Activated T-helper 1 cell treated with anti-CD3 and anti-CD28 coated beads, Interleukin-12 subunit alpha, Interleukin-12 subunit beta, Interleukin-2, Interleukin-4 antibody, amounts not matched to agents 30 ng/mL and 10 ng/mL and 1 ng/mL, durations not matched to agents 14 hours and 24 hours and 36 hours (primary cell): ENCODE measurements at regions not wholly inside any gene's neighbourhood (a gene's known extent, or its start where the extent isn't known, plus 50 kb on each side); places are given as distances from the start of the nearest gene placed in this dataset.
"Not testable (repeated sequence)": the region's sequence is repeated elsewhere in the genome, so short reads cannot be mapped to it uniquely, and the experiment has no call there.

Experiments
- DNase-seq: peaks from one replicate; pipeline ENCODE4 v3.0.0; 2021; ENCODE audit warnings: low spot score
- H3K27ac Mint-ChIP-seq: one replicate; pipeline ENCODE4 v1.8.0; 2021; ENCODE audit warnings: mild to moderate bottlenecking, mixed read lengths
- H3K27me3 Mint-ChIP-seq: one replicate; pipeline ENCODE4 v1.8.0; 2022; ENCODE audit warnings: mild to moderate bottlenecking, moderate library complexity, mixed read lengths; ENCODE audit not compliant: insufficient read depth
- H3K36me3 Mint-ChIP-seq: one replicate; pipeline ENCODE4 v1.8.0; 2021; ENCODE audit warnings: low read depth, mixed read lengths
- H3K4me1 Mint-ChIP-seq: one replicate; pipeline ENCODE4 v1.8.0; 2021; ENCODE audit warnings: low read depth, mixed read lengths
- H3K4me3 Mint-ChIP-seq: one replicate; pipeline ENCODE4 v1.8.0; 2021; ENCODE audit warnings: mild to moderate bottlenecking, moderate library complexity, mixed read lengths
- H3K9me3 Mint-ChIP-seq: one replicate; pipeline ENCODE4 v1.8.0; 2021; ENCODE audit warnings: mixed read lengths
- intact Hi-C: fragments of 100-400 bp; cut with micrococcal nuclease; formaldehyde crosslinking; loops from one replicate; pipeline ENCODE4 v1.15.1; 2024

DNA sequence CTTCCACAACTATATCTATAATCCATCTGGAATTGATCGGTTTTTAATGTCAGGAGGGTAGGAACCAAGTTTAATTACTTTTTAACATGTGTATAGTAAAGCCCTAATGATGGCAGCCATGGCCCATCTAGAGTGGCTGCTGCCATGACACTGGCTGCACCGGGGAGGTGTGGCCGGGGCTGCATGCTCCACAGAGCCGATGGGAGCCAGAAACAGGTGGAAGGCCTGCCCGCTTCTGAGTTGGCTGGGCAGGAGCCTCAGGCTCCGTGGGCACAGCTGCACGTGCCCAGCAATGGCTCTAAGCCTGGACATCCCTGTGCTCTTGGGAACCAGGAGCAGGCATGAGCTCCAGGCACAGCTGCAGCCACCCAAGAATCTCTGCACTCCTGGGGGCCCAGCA is 73.0 kb downstream of the GBP6 start:
- peaks cover 5% of the 10 kb centered on the region for H3K4me1 Mint-ChIP-seq
- H3K9me3 Mint-ChIP-seq = peaks cover 23% of the 10 kb centered on the region
- peaks cover 3% of the 10 kb centered on the region for H3K36me3 Mint-ChIP-seq

DNA sequence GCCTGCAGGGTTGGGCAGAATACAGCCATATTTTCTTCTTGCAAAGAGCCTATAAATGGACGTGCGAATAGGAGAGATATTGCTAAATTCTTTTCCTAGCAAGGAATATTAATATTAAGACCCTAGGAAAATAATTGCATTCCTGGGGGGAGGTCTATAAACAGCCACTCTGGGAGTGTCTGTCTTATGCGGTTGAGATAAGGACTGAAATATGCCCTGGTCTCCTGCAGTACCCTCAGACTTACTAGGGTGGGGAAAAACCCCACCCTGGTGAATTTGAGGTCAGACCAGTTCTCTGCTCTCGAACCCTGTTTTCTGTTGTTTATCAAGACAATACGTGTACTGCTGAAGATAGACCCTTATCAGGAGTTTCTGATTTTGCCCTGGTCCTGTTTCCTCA is 74.4 kb downstream of the GBP6 start:
- H3K27ac Mint-ChIP-seq, H3K27me3 Mint-ChIP-seq, H3K4me1 Mint-ChIP-seq, H3K4me3 Mint-ChIP-seq, intact Hi-C loops, H3K36me3 Mint-ChIP-seq, DNase-seq: not testable (repeated sequence)
- H3K9me3 Mint-ChIP-seq = peaks cover 23% of the 10 kb centered on the region

More for the DNA sequence above, 73.0 kb downstream of the GBP6 start:
- DNase-seq = no peak
- intact Hi-C loops = no loop called here
- Mint-ChIP-seq H3K4me3 (no peak overlapping the region), H3K27me3 (peaks cover 5% of the 10 kb centered on the region), H3K27ac (no peak overlapping the region)

DNA sequence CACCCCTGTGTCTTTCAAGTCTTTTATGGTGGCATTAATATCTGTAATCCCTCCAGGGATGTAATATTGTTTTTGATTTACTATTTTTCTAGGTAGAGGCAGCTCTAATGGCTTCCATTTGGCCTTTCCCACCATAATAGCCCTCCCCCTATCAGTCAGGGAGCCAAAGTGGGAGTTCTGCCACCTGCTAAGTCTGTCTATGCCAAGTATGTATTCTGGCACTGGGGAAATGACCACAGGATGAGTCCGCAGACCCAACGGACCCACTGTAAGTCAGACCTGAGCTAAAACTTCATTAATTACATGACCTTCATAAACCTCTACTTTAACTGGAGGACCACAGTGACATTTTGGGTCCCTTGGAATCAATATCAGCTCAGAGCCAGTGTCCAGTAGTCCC is 77.1 kb downstream of the GBP6 start:
- peaks cover 23% of the 10 kb centered on the region for H3K9me3 Mint-ChIP-seq
- no peak overlapping the region for H3K4me3 Mint-ChIP-seq
- H3K36me3 Mint-ChIP-seq = peaks cover 6% of the 10 kb centered on the region
- no peak for DNase-seq
- intact Hi-C loops = no loop called here
- no peaks in the 10 kb centered on the region for H3K4me1 Mint-ChIP-seq
- H3K27me3 Mint-ChIP-seq = peaks cover 9% of the 10 kb centered on the region
- H3K27ac Mint-ChIP-seq = no peak overlapping the region

DNA sequence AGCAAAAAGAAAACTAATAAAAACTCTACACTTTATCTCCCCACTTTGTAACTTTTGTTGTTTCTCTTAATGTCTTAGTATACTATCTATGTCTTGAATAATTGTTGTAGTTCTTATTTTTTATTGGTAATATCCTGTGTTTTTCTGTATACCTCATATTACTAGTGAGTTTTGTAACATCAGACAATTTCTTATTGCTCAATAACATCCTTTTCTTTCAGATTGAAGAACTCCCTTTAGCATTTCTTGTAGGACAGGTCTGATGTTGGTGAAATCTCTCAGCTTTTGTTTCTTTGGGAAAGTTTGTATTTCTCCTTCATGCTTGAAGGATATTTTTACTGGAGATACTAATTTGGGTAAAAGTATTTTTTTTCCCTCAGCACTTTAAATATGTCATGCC is 79.8 kb upstream of the LRRC8B start:
- intact Hi-C loops = no loop called here
- Mint-ChIP-seq H3K9me3 (peaks cover 11% of the 10 kb centered on the region), H3K36me3 (peaks cover 6% of the 10 kb centered on the region), H3K27ac (no peak overlapping the region), H3K27me3 (peaks cover 4% of the 10 kb centered on the region), H3K4me1 (no peaks in the 10 kb centered on the region), H3K4me3 (no peak overlapping the region)
- no peak for DNase-seq

DNA sequence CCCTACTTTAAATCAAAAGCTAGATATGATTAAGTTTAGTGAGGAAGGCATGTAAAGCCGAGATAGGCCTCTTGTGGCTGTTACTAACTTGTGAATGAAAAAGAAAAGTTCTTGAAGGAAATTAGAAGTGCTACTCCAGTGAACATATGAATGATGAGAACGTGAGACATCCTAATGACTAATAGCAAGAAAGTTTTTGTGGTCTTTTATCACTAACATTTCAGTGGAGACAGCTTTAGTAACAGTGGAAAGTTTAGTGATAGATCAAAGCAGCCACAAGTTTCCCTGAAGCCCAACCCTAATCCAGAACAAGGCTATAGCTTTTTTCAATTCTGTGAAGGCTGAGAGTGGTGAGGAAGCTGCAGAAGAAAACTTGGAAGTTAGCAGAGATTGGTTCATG is 73.6 kb upstream of the LRRC8B start:
- H3K27ac Mint-ChIP-seq = peak overlapping the region; percentile 91
- H3K27me3 Mint-ChIP-seq = peaks cover 4% of the 10 kb centered on the region
- peak; percentile 25 for DNase-seq
- peaks cover 20% of the 10 kb centered on the region for H3K4me1 Mint-ChIP-seq
- peaks cover 5% of the 10 kb centered on the region for H3K36me3 Mint-ChIP-seq
- intact Hi-C loops = loop anchor here (1.0 to 5.0 kb wide), 16 partner anchors 14 to 559 kb away; partner anchors contain the start of genes GBP2, GBP4 and GTF2B
- H3K4me3 Mint-ChIP-seq = peak overlapping the region; percentile 38
- peaks cover 4% of the 10 kb centered on the region for H3K9me3 Mint-ChIP-seq

GRCh38 chr1:89453123-89453972 is 71.3 kb upstream of the LRRC8B start:
- Mint-ChIP-seq H3K9me3 (peaks cover 4% of the 10 kb centered on the region), H3K27ac (no peak overlapping the region)

GRCh38 chr1:89454845-89455521 is 69.6 kb upstream of the LRRC8B start:
- Mint-ChIP-seq H3K4me3 (no peak overlapping the region), H3K27me3 (peaks cover 25% of the 10 kb centered on the region), H3K9me3 (no peaks in the 10 kb centered on the region), H3K27ac (no peak overlapping the region), H3K4me1 (peaks cover 21% of the 10 kb centered on the region), H3K36me3 (peaks cover 2% of the 10 kb centered on the region)
- DNase-seq = peak; percentile 51
- intact Hi-C loops = loop anchor here (1.0 to 5.0 kb wide), 8 partner anchors 97 to 563 kb away; partner anchors contain the start of gene GTF2B

More at GRCh38 chr1:89453123-89453972, 71.3 kb upstream of the LRRC8B start:
- Mint-ChIP-seq H3K4me1 (peaks cover 20% of the 10 kb centered on the region), H3K4me3 (no peak overlapping the region), H3K36me3 (peaks cover 5% of the 10 kb centered on the region), H3K27me3 (peaks cover 15% of the 10 kb centered on the region)
- DNase-seq = no peak
- intact Hi-C loops = loop anchor here (5.0 kb wide), 3 partner anchors 141 to 561 kb away; partner anchors contain the start of gene GTF2B

GRCh38 chr1:89457046-89457445 is 67.6 kb upstream of the LRRC8B start:
- no peaks in the 10 kb centered on the region for H3K9me3 Mint-ChIP-seq
- no peak overlapping the region for H3K4me3 Mint-ChIP-seq
- no peak for DNase-seq
- H3K36me3 Mint-ChIP-seq = no peaks in the 10 kb centered on the region
- H3K27me3 Mint-ChIP-seq = peaks cover 39% of the 10 kb centered on the region
- H3K4me1 Mint-ChIP-seq = peaks cover 14% of the 10 kb centered on the region
- intact Hi-C loops = no loop called here
- H3K27ac Mint-ChIP-seq = no peak overlapping the region

DNA sequence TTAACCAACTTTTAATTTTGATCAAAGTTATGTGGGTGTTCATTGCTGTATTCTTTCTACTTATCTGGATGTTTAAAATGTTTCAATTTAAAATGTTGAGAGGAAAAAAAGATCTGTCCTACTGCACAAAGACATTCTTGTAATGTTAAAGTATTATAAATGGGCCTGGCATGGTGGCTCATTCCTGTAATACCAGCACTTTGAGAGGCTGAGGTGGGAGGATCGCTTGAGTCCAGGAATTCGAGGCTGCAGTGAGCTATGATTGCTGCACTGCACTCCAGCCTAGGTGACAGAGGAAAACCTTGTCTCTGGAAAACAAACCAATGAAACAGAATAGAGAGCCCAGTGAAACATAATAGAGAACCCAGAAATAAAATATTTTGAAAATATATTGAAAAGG is 65.5 kb upstream of the LRRC8B start:
- DNase-seq = no peak
- H3K4me3 Mint-ChIP-seq = no peak overlapping the region
- no peaks in the 10 kb centered on the region for H3K9me3 Mint-ChIP-seq
- H3K27ac Mint-ChIP-seq = no peak overlapping the region
- no peaks in the 10 kb centered on the region for H3K36me3 Mint-ChIP-seq
- H3K27me3 Mint-ChIP-seq = peaks cover 46% of the 10 kb centered on the region
- H3K4me1 Mint-ChIP-seq = peaks cover 25% of the 10 kb centered on the region
- intact Hi-C loops = no loop called here

DNA sequence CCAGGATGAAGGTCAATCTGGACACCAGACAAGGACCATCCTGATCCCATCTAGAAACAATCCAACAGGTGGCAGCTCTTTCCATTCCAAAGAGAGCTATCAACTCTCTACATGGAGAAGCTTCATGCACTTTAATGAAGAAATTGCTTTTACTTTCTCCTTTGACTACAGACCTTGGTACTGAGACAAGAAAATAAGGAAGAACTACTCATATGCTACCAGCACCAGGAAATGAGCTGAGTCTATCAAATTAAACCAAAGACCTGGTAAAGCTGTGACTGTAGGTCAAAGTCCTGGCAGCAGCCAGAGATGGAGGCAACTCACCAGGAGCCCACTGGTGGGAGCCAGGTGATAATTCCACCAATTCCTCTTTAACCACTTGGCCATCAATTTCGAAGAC is 64.3 kb upstream of the LRRC8B start:
- no peak overlapping the region for H3K27ac Mint-ChIP-seq
- H3K27me3 Mint-ChIP-seq = peaks cover 50% of the 10 kb centered on the region
- intact Hi-C loops = no loop called here
- no peaks in the 10 kb centered on the region for H3K9me3 Mint-ChIP-seq
- DNase-seq = no peak
- H3K36me3 Mint-ChIP-seq = no peaks in the 10 kb centered on the region
- peaks cover 31% of the 10 kb centered on the region for H3K4me1 Mint-ChIP-seq
- no peak overlapping the region for H3K4me3 Mint-ChIP-seq

DNA sequence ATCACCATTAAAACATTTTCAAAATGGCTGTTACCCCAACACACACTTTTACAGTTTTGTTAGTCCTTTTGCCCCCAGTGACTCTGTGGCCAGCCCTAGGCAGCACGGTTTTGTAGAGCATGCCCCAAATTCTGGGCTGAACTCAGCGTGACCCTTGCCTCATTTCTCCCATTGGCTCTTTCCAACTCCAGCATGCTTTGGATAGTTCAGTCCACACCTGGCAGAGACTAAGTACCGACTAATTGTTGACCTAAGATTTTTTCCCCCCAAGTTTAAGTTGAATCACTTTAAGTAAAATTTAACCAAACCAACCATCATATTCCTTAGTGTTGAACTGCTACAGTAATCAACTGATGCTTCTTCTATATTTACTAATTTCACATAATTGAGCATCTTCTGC is 62.4 kb upstream of the LRRC8B start:
- no peak overlapping the region for H3K4me3 Mint-ChIP-seq
- no peaks in the 10 kb centered on the region for H3K9me3 Mint-ChIP-seq
- no peak for DNase-seq
- H3K27ac Mint-ChIP-seq = no peak overlapping the region
- peaks cover 54% of the 10 kb centered on the region for H3K27me3 Mint-ChIP-seq
- intact Hi-C loops = no loop called here
- H3K36me3 Mint-ChIP-seq = no peaks in the 10 kb centered on the region
- peaks cover 43% of the 10 kb centered on the region for H3K4me1 Mint-ChIP-seq

- no peak overlapping the region for H3K27ac Mint-ChIP-seq
- peaks cover 43% of the 10 kb centered on the region for H3K4me1 Mint-ChIP-seq
These were observed 60.6 kb upstream of the LRRC8B start for GRCh38 chr1:89464008-89464407.

DNA sequence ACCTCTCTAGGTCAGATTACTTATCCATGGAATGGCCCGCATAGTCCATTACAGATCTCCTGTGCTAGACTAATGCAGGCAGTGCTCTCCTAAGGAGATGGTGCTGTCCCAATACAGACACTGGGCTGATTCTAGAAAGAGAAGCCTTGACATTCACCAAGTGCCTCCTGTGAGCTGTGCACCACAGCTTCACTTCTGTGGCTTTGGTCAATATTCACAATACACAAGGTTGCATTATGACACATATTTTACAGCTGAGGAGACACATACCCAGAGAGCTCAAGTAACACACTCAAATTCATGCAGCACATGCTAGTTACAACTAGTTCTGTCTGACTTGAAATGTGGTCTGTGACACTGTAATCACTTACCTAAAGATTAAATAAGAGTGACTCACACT is 59.4 kb upstream of the LRRC8B start:
- no peak overlapping the region for H3K4me3 Mint-ChIP-seq
- peaks cover 40% of the 10 kb centered on the region for H3K4me1 Mint-ChIP-seq
- H3K27me3 Mint-ChIP-seq = peaks cover 53% of the 10 kb centered on the region
- no peaks in the 10 kb centered on the region for H3K36me3 Mint-ChIP-seq
- no peak for DNase-seq
- no peak overlapping the region for H3K27ac Mint-ChIP-seq
- intact Hi-C loops = loop anchor here (1.0 kb wide), 5 partner anchors 14 to 424 kb away; no protein-coding TSS in a partner anchor
- H3K9me3 Mint-ChIP-seq = no peaks in the 10 kb centered on the region

More at GRCh38 chr1:89464008-89464407, 60.6 kb upstream of the LRRC8B start:
- H3K9me3 Mint-ChIP-seq = no peaks in the 10 kb centered on the region
- no peak overlapping the region for H3K4me3 Mint-ChIP-seq
- peaks cover 51% of the 10 kb centered on the region for H3K27me3 Mint-ChIP-seq
- no peaks in the 10 kb centered on the region for H3K36me3 Mint-ChIP-seq
- intact Hi-C loops = no loop called here
- DNase-seq = peak; percentile 15
